ENCODE measurements at regions not wholly inside any gene's neighbourhood (a gene's known extent, or its start where the extent isn't known, plus 50 kb on each side); places are given as distances from the start of the nearest gene placed in this dataset.

DNA sequence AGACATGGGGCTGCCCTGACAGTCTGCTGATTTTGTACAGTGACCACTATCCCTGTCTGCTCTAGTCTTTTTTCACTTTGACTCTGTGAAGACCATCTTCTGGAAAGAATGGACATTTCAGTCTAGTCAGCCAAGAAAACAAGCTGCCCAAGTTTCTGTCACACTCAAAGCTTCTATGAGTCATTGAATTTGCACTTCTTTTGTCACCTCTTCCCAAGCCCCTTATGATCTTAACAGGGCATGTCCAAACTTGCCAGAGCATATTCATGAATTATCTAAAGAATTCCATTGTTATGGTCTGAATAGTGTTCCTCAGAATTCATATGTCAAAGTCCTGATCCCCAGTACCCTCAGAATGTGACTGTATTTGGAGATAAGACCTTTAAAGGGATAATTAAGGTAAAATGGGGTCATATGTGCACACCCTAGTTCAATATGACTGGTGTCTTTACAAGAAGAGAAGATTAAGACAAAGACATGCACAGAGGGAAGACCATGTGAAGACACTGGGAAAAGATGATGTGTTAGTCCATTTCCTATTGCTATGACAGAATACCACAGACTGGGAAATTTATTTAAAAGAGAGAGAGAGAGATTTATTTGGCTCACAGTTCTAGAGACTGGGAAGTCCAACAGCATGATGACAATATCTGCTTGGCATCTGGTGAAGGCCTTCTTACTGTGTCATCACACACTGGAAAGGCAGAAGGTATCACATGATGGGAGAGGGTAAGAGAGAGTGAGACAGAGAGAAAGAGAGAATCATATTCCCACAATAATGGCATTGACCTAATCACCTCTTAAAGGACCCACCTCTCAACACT is 242.6 kb downstream of the BTG1 start:
- TF ChIP-seq, protein P1, sequence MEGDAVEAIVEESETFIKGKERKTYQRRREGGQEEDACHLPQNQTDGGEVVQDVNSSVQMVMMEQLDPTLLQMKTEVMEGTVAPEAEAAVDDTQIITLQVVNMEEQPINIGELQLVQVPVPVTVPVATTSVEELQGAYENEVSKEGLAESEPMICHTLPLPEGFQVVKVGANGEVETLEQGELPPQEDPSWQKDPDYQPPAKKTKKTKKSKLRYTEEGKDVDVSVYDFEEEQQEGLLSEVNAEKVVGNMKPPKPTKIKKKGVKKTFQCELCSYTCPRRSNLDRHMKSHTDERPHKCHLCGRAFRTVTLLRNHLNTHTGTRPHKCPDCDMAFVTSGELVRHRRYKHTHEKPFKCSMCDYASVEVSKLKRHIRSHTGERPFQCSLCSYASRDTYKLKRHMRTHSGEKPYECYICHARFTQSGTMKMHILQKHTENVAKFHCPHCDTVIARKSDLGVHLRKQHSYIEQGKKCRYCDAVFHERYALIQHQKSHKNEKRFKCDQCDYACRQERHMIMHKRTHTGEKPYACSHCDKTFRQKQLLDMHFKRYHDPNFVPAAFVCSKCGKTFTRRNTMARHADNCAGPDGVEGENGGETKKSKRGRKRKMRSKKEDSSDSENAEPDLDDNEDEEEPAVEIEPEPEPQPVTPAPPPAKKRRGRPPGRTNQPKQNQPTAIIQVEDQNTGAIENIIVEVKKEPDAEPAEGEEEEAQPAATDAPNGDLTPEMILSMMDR (IDR thresholded peaks at IDR 0.05) = no peak
- no peak for TF ChIP-seq EZH2 (IDR thresholded peaks at IDR 0.05; ENCODE audit: borderline replicate concordance, insufficient read depth, low read depth, low read length, poor library complexity, severe bottlenecking)
